Epidermal melanocyte (primary cell): ENCODE measurements at regions not wholly inside any gene's neighbourhood (a gene's known extent, or its start where the extent isn't known, plus 50 kb on each side); places are given as distances from the start of the nearest gene placed in this dataset.

Source experiments
- DNase-seq: peaks from one replicate; pipeline ENCODE4 v3.0.0; 2011; ENCODE audit warnings: low spot score; ENCODE audit not compliant: insufficient read length

GRCh38 chr10:88164471-88164870 lies 301.0 kb downstream of the PTEN start:
- no peak for DNase-seq

GRCh38 chr10:88165849-88166271 lies 302.4 kb downstream of the PTEN start:
- DNase-seq, result peak; percentile 66

- DNase-seq, result no peak
These were observed 305.0 kb downstream of the PTEN start for GRCh38 chr10:88168171-88169036.

- no peak for DNase-seq
These were observed 305.6 kb downstream of the PTEN start for GRCh38 chr10:88169037-88169319.

- DNase-seq, result no peak
These were observed 307.2 kb downstream of the PTEN start for GRCh38 chr10:88170628-88171027.

GRCh38 chr10:88172159-88172558 lies 308.7 kb downstream of the PTEN start:
- no peak for DNase-seq

- no peak for DNase-seq
These were observed 311.0 kb downstream of the PTEN start for GRCh38 chr10:88174391-88174790.

DNA sequence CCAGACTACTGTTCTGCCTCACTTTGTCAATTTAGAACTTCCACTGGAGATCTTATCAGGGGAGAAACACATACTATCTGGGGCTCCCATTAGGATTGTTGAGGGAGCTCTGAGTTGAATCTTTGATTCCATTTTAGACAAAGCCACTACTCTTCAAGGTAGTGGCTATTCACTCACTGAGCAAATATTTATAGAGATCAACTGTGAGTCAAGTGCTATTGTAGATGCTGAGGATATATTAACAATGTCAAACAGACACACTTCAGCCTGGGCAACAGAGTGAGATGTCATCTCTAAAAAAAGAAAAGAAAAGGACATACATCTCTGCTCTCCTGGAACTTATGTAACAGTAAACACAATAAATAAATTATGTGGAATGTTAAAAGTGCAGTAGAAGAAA lies 315.3 kb downstream of the PTEN start:
- DNase-seq, result no peak

DNA sequence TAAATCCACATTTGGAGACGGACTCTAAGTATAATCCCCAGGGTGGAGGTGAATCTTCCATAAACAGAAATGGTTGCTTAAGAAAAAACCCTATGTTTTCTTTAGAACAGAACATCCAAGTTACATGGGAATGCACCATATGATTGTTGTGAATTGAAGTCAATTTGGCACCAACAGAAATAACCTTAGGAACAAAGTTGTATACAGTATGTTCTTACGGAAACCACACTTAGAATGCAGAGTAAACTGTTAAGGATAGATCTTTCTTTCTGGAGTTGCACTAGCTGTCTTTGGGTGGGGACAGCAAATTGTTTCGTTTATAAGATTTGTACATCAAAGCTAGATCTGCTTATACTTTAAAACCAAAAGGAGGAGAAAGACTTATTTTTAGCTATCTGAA lies 316.4 kb downstream of the PTEN start:
- DNase-seq, result no peak

DNA sequence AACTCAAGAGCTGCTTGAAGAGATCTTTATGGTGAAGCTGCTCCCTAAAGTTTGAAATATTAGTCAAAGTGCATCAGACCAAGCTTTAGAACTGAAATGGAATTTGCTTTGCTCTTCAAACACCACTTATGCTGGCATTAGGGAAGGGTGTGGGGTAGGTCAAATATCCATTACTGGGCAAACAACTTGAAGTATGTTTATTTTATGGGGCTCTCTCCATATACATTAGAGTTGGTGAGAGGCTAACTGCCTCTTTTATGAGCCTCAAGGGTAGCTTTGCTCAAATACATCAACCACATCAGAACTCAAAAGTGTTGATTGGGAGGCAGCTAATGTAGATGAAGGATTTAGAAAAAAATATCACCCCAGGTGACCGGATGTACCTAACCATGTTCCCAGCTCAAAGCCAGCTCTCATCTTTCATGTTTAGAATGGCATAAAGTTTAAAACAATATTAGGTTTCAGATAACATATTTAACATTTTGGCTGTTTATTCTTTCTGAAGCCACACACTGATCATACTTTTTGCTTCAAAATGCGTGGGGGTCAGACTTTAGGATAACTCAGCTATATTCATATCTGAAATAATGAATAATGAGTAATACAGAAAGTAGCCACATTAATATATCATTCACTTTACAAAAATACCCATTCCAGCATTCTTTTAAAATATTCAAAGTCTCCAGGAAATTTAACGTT lies 318.6 kb downstream of the PTEN start:
- no peak for DNase-seq

- no peak for DNase-seq
These were observed 319.1 kb downstream of the PTEN start for GRCh38 chr10:88182601-88182930.

DNA sequence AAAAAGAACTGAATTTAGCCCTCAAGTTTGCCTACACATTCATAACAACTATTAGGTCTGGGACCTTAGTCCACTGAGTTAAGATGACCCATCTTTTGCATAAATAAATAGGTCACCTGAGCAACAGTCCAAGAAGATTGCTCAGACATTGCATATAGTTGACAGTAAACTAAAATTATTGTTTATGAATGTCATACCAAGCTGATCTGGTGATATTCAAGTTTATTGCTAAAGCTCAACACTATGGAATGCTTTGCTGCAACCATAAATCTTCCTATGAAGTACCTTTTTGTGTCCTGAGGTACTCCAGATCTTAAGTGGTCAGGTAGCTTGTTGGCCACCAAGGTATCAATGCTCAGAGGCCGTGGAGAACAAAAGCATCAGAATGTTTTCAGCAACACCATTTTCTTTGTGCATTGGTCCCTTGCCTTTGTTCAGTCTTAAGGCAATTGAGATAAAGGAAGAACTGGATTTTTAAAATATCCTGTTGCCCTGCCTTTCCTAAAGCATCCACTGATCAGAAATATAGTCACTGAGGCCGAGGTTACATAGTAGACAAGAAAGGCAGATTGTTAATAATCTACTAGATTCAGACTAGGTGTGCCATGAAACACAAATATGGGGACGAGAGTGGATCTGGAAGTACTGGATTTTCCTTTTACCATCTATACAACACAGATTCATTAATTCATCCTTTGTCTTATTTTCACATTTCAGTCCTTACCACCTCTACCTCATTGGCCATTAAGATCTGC lies 321.3 kb downstream of the PTEN start:
- DNase-seq, result no peak

DNA sequence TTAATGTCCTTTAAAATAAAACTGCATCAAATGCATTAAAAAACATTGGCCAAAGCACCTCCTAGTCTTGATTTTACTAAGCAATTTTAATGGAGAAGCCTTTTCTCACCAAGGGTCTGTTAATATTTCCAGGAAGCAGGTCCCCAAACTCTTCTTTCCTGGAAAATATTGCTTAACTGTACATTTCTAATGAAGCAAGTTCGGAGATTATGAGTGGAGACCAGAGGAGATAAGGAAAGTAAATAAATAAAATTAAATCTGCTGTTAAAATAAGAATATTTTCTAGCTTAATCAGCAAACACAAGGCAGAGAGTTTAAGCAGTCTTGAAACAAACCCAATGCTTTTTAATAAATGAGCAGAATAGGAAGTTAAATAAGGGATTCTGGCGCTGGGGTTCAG lies 322.4 kb downstream of the PTEN start:
- no peak for DNase-seq

GRCh38 chr10:88186335-88186734 lies 322.9 kb downstream of the PTEN start:
- DNase-seq, result no peak

DNA sequence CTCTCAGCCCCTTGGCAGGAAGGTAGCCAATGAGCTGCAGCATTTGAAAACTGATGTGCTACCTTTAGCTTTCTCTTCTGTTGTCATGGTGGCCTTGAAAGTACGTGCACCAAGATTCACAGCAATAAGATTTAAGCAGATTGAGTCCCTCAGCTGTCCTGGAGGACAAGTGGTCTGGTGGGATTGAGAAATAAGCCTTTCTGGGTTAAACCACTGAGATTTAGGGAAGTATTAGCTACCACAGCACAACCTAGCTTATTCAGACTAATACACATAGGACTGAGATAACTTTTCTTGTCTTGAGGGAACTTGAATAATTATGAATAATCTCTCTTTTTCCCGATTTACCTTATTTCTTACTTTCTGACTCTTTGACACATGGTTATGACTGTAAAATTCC lies 324.0 kb downstream of the PTEN start:
- no peak for DNase-seq

- no peak for DNase-seq
These were observed 326.7 kb downstream of the PTEN start for GRCh38 chr10:88190123-88190522.

DNA sequence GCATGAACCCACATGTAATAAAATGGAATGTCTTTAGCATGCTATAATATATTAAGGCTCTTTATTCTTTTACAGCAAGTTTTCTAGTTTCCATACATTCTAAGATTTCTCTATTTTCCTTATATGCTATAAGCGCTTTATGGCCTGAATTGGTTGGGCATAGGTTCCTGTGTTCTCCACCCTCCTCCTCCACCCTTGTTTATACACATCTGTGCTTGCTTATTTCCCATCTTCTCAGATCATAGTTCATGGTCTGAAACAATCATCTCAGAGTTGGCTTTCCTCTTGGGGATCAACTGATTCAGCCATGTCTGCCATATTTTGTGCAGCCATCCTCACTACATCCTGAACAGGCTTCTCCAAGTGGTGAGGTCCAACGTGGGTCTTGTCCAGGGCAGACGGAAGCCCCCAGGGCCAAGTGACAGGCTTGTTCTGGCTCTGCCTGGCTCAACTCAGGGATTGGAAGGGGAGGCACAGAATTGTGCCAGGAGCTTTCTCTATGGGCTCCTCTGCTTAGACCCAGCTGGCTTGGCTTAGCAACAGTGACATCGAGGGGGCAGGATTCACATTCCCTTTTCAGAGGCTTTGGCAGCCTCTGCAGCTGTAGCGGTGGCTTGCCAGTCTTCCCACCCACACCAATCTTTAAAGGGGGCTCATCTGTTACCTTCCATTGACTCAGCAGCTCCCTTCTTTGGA lies 327.3 kb downstream of the PTEN start:
- no peak for DNase-seq

DNA sequence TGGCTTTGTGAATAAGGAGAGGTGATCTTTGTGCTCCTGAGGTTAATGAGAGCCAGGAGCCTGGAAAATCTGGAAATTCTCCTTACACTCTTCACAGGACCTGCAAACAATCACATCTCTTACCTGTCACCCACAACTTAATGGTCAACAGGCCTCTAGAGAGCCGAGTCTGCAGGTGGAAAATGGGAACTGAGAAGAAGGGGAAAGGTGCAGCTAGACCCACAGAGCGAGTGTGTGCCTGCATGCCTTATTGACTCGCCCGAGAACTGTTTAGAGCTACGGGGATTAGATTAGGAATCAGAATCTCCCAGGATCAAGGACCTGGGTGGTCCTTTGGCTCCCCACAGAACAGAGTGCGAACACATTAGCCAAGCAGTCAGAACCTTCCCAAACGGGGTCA lies 329.6 kb downstream of the PTEN start:
- DNase-seq, result no peak

GRCh38 chr10:88194041-88194887 lies 330.8 kb downstream of the PTEN start:
- no peak for DNase-seq

DNA sequence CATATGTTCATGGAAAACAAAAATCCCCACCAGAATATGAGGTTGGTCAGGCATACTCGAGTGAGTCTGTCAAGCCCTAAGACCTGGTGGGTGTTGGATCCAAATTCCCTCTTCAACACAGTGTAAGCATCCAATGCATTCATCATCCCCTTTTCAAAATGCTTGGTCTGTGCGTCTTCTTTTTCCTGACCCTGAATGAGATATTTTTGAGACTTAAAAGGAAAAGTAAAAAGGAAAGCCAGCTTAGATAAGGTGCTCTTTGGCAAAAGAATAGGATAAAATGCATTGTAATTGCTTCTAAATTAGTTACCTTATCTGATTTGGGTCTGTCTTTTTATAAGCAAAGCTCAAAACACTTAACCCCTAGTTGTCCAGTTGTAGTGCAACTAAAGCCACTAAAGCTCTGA lies 331.5 kb downstream of the PTEN start:
- DNase-seq, result no peak

GRCh38 chr10:88195841-88196240 lies 332.4 kb downstream of the PTEN start:
- no peak for DNase-seq
